Suprapubic skin (tissue), 3 donors: ENCODE measurements at regions not wholly inside any gene's neighbourhood (a gene's known extent, or its start where the extent isn't known, plus 50 kb on each side); places are given as distances from the start of the nearest gene placed in this dataset.

Experiments used
- POLR2A ChIP-seq, 2 donors: fragments of 450-650 bp; IDR thresholded peaks; one replicate each; pipeline ENCODE4 v1.6.1; 2017; ENCODE audit warnings: antibody characterized with exemption in 2 of 2, mild to moderate bottlenecking in 2 of 2, moderate library complexity in 2 of 2
- TF ChIP-seq, protein P1 (sequence below), 2 donors: fragments of 200-600 bp in 1 of 2; fragments of 450-650 bp in 1 of 2; sonication (generic) in 1 of 2; IDR thresholded peaks; one replicate each; pipeline ENCODE4 v1.5.1; 2016 to 2019; ENCODE audit warnings: antibody characterized with exemption in 2 of 2, mild to moderate bottlenecking in 1 of 2, moderate library complexity in 1 of 2

- TF ChIP-seq, protein P1, sequence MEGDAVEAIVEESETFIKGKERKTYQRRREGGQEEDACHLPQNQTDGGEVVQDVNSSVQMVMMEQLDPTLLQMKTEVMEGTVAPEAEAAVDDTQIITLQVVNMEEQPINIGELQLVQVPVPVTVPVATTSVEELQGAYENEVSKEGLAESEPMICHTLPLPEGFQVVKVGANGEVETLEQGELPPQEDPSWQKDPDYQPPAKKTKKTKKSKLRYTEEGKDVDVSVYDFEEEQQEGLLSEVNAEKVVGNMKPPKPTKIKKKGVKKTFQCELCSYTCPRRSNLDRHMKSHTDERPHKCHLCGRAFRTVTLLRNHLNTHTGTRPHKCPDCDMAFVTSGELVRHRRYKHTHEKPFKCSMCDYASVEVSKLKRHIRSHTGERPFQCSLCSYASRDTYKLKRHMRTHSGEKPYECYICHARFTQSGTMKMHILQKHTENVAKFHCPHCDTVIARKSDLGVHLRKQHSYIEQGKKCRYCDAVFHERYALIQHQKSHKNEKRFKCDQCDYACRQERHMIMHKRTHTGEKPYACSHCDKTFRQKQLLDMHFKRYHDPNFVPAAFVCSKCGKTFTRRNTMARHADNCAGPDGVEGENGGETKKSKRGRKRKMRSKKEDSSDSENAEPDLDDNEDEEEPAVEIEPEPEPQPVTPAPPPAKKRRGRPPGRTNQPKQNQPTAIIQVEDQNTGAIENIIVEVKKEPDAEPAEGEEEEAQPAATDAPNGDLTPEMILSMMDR (IDR thresholded peaks at IDR 0.05) = no peak
- TF ChIP-seq POLR2A (IDR thresholded peaks at IDR 0.05) = no peak
Measured at GRCh38 chr4:45910511-45910910, 213.3 kb downstream of the GABRG1 start.
